GM21576 (cell line): ENCODE measurements at regions not wholly inside any gene's neighbourhood (a gene's known extent, or its start where the extent isn't known, plus 50 kb on each side); places are given as distances from the start of the nearest gene placed in this dataset.
"Not testable (repeated sequence)": the region's sequence is repeated elsewhere in the genome, so short reads cannot be mapped to it uniquely, and the experiment has no call there.

Source experiments
- ATAC-seq: cut with Tn5 transposase; IDR thresholded peaks from one replicate; pipeline ENCODE4 v1.9.1; 2021; ENCODE audit warnings: mild to moderate bottlenecking, moderate library complexity; ENCODE audit not compliant: unreplicated experiment

- ATAC-seq, result no peak
Measured at GRCh38 chr3:110504901-110505300, 566.7 kb upstream of the NECTIN3 start.

GRCh38 chr3:110506890-110507289, 564.7 kb upstream of the NECTIN3 start:
- no peak for ATAC-seq

GRCh38 chr3:110507570-110507969, 564.0 kb upstream of the NECTIN3 start:
- ATAC-seq, result not testable (repeated sequence)

- no peak for ATAC-seq
Measured at GRCh38 chr3:110512961-110513360, 558.7 kb upstream of the NECTIN3 start.

GRCh38 chr3:110518031-110518430, 553.6 kb upstream of the NECTIN3 start:
- ATAC-seq, result no peak

GRCh38 chr3:110519071-110519470, 552.5 kb upstream of the NECTIN3 start:
- ATAC-seq, result no peak

GRCh38 chr3:110521019-110521418, 550.6 kb upstream of the NECTIN3 start:
- ATAC-seq, result no peak

GRCh38 chr3:110525558-110526064, 546.0 kb upstream of the NECTIN3 start:
- ATAC-seq, result not testable (repeated sequence)

GRCh38 chr3:110526777-110527727, 544.6 kb upstream of the NECTIN3 start:
- ATAC-seq, result no peak

- ATAC-seq, result no peak
Measured at GRCh38 chr3:110528305-110529121, 543.1 kb upstream of the NECTIN3 start.

- ATAC-seq, result no peak
Measured at GRCh38 chr3:110530902-110531301, 540.7 kb upstream of the NECTIN3 start.

- ATAC-seq, result no peak
Measured at GRCh38 chr3:110533089-110533488, 538.5 kb upstream of the NECTIN3 start.

- ATAC-seq, result no peak
Measured at GRCh38 chr3:110542552-110543150, 529.0 kb upstream of the NECTIN3 start.

- ATAC-seq, result no peak
Measured at GRCh38 chr3:110544730-110545129, 526.9 kb upstream of the NECTIN3 start.

- ATAC-seq, result no peak
Measured at GRCh38 chr3:110550511-110550910, 521.1 kb upstream of the NECTIN3 start.

GRCh38 chr3:110562621-110563020, 509.0 kb upstream of the NECTIN3 start:
- no peak for ATAC-seq

GRCh38 chr3:110564674-110565073, 506.9 kb upstream of the NECTIN3 start:
- no peak for ATAC-seq

GRCh38 chr3:110567029-110567428, 504.6 kb upstream of the NECTIN3 start:
- ATAC-seq, result no peak

GRCh38 chr3:110568246-110568645, 503.4 kb upstream of the NECTIN3 start:
- no peak for ATAC-seq

- ATAC-seq, result no peak
Measured at GRCh38 chr3:110569073-110569472, 502.5 kb upstream of the NECTIN3 start.

GRCh38 chr3:110575702-110576101, 495.9 kb upstream of the NECTIN3 start:
- no peak for ATAC-seq
